ENCODE measurements at regions not wholly inside any gene's neighbourhood (a gene's known extent, or its start where the extent isn't known, plus 50 kb on each side); places are given as distances from the start of the nearest gene placed in this dataset.

DNA sequence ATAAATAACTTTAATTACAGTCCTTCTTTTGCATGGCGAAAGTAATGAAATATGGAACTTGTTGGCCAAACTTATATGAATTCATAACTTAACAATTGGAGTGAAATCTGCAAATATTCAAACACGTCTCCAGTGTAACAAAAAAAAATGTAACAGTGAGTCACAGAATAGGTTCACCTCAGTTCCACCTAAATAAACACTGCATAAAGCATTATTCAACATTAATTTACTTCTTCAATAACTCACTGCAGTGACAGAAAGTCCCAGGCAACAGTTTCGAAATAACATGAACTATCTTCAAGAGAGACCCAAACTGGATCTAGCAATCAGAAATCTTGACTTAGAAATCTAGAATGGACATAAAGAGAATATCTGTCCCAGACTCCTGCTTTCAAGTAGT, 75.6 kb downstream of the GMNC start:
- no peak for TF ChIP-seq TAF1 (IDR thresholded peaks at IDR 0.05; ENCODE audit: low read depth)
- no peak for TF ChIP-seq EP300 (IDR thresholded peaks at IDR 0.05; ENCODE audit: borderline replicate concordance)
- no peak for TF ChIP-seq YY1 (IDR thresholded peaks at IDR 0.05; ENCODE audit: low read depth)
- no peak for TF ChIP-seq EGR1 (IDR thresholded peaks at IDR 0.05)
- TF ChIP-seq CEBPB (IDR thresholded peaks at IDR 0.05) = no peak
- no peak for TF ChIP-seq TCF12 (IDR thresholded peaks at IDR 0.05; ENCODE audit: low read depth)
- no peak for TF ChIP-seq CREB1 (IDR thresholded peaks at IDR 0.05; ENCODE audit: low read depth)
- TF ChIP-seq, protein P1, sequence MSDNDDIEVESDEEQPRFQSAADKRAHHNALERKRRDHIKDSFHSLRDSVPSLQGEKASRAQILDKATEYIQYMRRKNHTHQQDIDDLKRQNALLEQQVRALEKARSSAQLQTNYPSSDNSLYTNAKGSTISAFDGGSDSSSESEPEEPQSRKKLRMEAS (IDR thresholded peaks at IDR 0.05) = no peak
- TF ChIP-seq, protein P2, sequence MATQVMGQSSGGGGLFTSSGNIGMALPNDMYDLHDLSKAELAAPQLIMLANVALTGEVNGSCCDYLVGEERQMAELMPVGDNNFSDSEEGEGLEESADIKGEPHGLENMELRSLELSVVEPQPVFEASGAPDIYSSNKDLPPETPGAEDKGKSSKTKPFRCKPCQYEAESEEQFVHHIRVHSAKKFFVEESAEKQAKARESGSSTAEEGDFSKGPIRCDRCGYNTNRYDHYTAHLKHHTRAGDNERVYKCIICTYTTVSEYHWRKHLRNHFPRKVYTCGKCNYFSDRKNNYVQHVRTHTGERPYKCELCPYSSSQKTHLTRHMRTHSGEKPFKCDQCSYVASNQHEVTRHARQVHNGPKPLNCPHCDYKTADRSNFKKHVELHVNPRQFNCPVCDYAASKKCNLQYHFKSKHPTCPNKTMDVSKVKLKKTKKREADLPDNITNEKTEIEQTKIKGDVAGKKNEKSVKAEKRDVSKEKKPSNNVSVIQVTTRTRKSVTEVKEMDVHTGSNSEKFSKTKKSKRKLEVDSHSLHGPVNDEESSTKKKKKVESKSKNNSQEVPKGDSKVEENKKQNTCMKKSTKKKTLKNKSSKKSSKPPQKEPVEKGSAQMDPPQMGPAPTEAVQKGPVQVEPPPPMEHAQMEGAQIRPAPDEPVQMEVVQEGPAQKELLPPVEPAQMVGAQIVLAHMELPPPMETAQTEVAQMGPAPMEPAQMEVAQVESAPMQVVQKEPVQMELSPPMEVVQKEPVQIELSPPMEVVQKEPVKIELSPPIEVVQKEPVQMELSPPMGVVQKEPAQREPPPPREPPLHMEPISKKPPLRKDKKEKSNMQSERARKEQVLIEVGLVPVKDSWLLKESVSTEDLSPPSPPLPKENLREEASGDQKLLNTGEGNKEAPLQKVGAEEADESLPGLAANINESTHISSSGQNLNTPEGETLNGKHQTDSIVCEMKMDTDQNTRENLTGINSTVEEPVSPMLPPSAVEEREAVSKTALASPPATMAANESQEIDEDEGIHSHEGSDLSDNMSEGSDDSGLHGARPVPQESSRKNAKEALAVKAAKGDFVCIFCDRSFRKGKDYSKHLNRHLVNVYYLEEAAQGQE (IDR thresholded peaks at IDR 0.05; ENCODE audit: low read depth) = no peak
- no peak for TF ChIP-seq RAD21 (IDR thresholded peaks at IDR 0.05; ENCODE audit: low read depth)
- TF ChIP-seq FOXM1 (IDR thresholded peaks at IDR 0.05; ENCODE audit: borderline replicate concordance, low read depth) = no peak
- no peak for TF ChIP-seq USF1 (IDR thresholded peaks at IDR 0.05)
- TF ChIP-seq NFIC (IDR thresholded peaks at IDR 0.05) = no peak

Measured in Ishikawa (cell line).